H1 (cell line): ENCODE measurements at regions not wholly inside any gene's neighbourhood (a gene's known extent, or its start where the extent isn't known, plus 50 kb on each side); places are given as distances from the start of the nearest gene placed in this dataset.

ENCODE experiments used
- CTCF ChIA-PET: fragments of 300-600 bp; sonication (Branson Sonifier 250); formaldehyde crosslinking; loops from one replicate; lab custom pipeline; 2021; ENCODE audit not compliant: partially characterized antibody; lab: Charles Lee
- POLR2A ChIA-PET: fragments of 300-600 bp; sonication (Branson Sonifier 250); formaldehyde crosslinking; loops from one replicate; lab custom pipeline; 2021; ENCODE audit warnings: inconsistent platforms; ENCODE audit not compliant: partially characterized antibody; lab: Charles Lee
- DNase-seq, 2 experiments: peaks; one replicate each; pipeline versions ENCODE4 v3.0.0 to v3.0.0-alpha.2; 2010 to 2022; ENCODE audit warnings: low spot score in 2 of 2, low read depth in 1 of 2, mixed read lengths in 1 of 2
- FAIRE-seq: peaks from 2 replicates; lab custom pipeline; 2011; peaks lifted over from hg19 to GRCh38; lab: Jason Lieb, UNC
- H2AFZ ChIP-seq: 2 replicates; pipeline ENCODE4 v1.8.1; 2012; ENCODE audit warnings: low read length, inconsistent platforms
- H2AK5ac ChIP-seq: 2 replicates; pipeline ENCODE4 v1.6.1; 2013; ENCODE audit warnings: low read depth, low read length
- H2BK120ac ChIP-seq: replicated peaks from 2 replicates; pipeline ENCODE3; 2013; ENCODE audit warnings: low read depth, low read length, inconsistent platforms
- H2BK12ac ChIP-seq: 2 replicates; pipeline ENCODE4 v1.6.1; 2013; ENCODE audit warnings: low read depth, low read length
- H2BK15ac ChIP-seq: 2 replicates; pipeline ENCODE4 v1.6.1; 2013; ENCODE audit warnings: low read length
- H2BK20ac ChIP-seq: 2 replicates; pipeline ENCODE4 v1.6.1; 2013; ENCODE audit warnings: low read length
- H2BK5ac ChIP-seq: 2 replicates; pipeline ENCODE4 v1.6.1; 2013; ENCODE audit warnings: low read depth, low read length
- H3K14ac ChIP-seq: 2 replicates; pipeline ENCODE4 v1.6.1; 2013; ENCODE audit warnings: inconsistent platforms; ENCODE audit not compliant: insufficient read length
- H3K18ac ChIP-seq: 2 replicates; pipeline ENCODE4 v1.6.1; 2013; ENCODE audit warnings: low read length; ENCODE audit errors: extremely low read depth
- H3K23ac ChIP-seq: 2 replicates; pipeline ENCODE4 v1.6.1; 2013; ENCODE audit warnings: inconsistent platforms; ENCODE audit not compliant: insufficient read length
- H3K23me2 ChIP-seq: 2 replicates; pipeline ENCODE4 v1.6.1; 2013; ENCODE audit warnings: low read depth, low read length
- H3K27ac ChIP-seq: 2 replicates; pipeline ENCODE4 v1.6.1; 2011; ENCODE audit warnings: low read depth, low read length, inconsistent platforms
- H3K27me3 ChIP-seq, 4 experiments: replicated peaks in 1 of 4; 1 replicate in 1 of 4; 2 replicates in 3 of 4; pipeline versions ENCODE4 v1.6.1 to v1.8.1; 2011 to 2013; ENCODE audit warnings: low read length in 3 of 4, mild to moderate bottlenecking in 3 of 4, inconsistent platforms in 2 of 4, mixed read lengths in 2 of 4, moderate library complexity in 1 of 4; ENCODE audit not compliant: control insufficient read depth in 3 of 4, insufficient read depth in 3 of 4; ENCODE audit errors: extremely low read depth in 1 of 4
- H3K36me3 ChIP-seq, 4 experiments: 2 replicates each; pipeline versions ENCODE4 v1.6.1 to v1.8.1; 2011 to 2013; ENCODE audit warnings: mild to moderate bottlenecking in 4 of 4, low read length in 3 of 4, moderate library complexity in 2 of 4, control low read depth in 1 of 4, inconsistent platforms in 1 of 4; ENCODE audit not compliant: insufficient read depth in 4 of 4, control insufficient read depth in 2 of 4
- H3K4ac ChIP-seq: replicated peaks from 2 replicates; pipeline ENCODE3; 2013; ENCODE audit warnings: low read length, low read depth, mixed read lengths, inconsistent platforms; ENCODE audit not compliant: insufficient read length
- H3K4me1 ChIP-seq, 4 experiments: replicated peaks in 1 of 4; 1 replicate in 1 of 4; 2 replicates in 3 of 4; pipeline versions ENCODE4 v1.6.1 to v1.8.1; 2011 to 2013; ENCODE audit warnings: low read length in 3 of 4, inconsistent platforms in 2 of 4, mixed read lengths in 1 of 4; ENCODE audit not compliant: insufficient read depth in 4 of 4, control insufficient read depth in 3 of 4
- H3K4me2 ChIP-seq, 2 experiments: 2 replicates each; pipeline versions ENCODE4 v1.6.1 to v1.8.1; 2011 to 2013; ENCODE audit warnings: low read depth in 2 of 2, low read length in 2 of 2, control low read depth in 1 of 2, inconsistent platforms in 1 of 2, mild to moderate bottlenecking in 1 of 2; ENCODE audit not compliant: insufficient read depth in 1 of 2
- H3K4me3 ChIP-seq, 4 experiments: fragments of 200-600, 300-600 bp in 1 of 4; sonication (generic), shearing (Covaris generic), sonication (Bioruptor Twin) in 1 of 4; 2 replicates each; pipeline versions ENCODE4 v1.5.1 to v1.8.1; 2011 to 2016; ENCODE audit warnings: low read length in 4 of 4, low read depth in 3 of 4, control low read depth in 2 of 4, inconsistent platforms in 2 of 4, mild to moderate bottlenecking in 2 of 4, mixed read lengths in 1 of 4, moderate library complexity in 1 of 4; ENCODE audit not compliant: insufficient read depth in 2 of 4; ENCODE audit errors: extremely low read depth in 1 of 4
- H3K56ac ChIP-seq: replicated peaks from 2 replicates; pipeline ENCODE3; 2013; ENCODE audit warnings: low read depth, mild to moderate bottlenecking, mixed read lengths, low read length, inconsistent platforms; ENCODE audit not compliant: insufficient read length
- H3K79me1 ChIP-seq: 2 replicates; pipeline ENCODE4 v1.6.1; 2013; ENCODE audit warnings: low read depth, low read length, control low read depth
- H3K79me2 ChIP-seq, 2 experiments: 2 replicates each; pipeline versions ENCODE4 v1.6.1 to v1.8.1; 2012 to 2013; ENCODE audit warnings: low read length in 2 of 2, mild to moderate bottlenecking in 2 of 2, inconsistent platforms in 1 of 2; ENCODE audit not compliant: insufficient read depth in 2 of 2, control insufficient read depth in 1 of 2
- H3K9ac ChIP-seq, 4 experiments: replicated peaks in 1 of 4; 1 replicate in 1 of 4; 2 replicates in 3 of 4; pipeline versions ENCODE4 v1.6.1 to v1.8.1; 2011 to 2013; ENCODE audit warnings: low read depth in 3 of 4, low read length in 3 of 4, control low read depth in 2 of 4, mild to moderate bottlenecking in 2 of 4, moderate library complexity in 2 of 4, inconsistent platforms in 1 of 4; ENCODE audit errors: extremely low read depth in 1 of 4
- H3K9me3 ChIP-seq, 2 experiments: 2 replicates each; pipeline versions ENCODE4 v1.6.1 to v1.8.1; 2012 to 2013; ENCODE audit warnings: mild to moderate bottlenecking in 2 of 2, moderate library complexity in 2 of 2, control low read depth in 1 of 2, inconsistent platforms in 1 of 2, low read depth in 1 of 2, low read length in 1 of 2, mixed read lengths in 1 of 2; ENCODE audit not compliant: insufficient read depth in 2 of 2
- H4K20me1 ChIP-seq, 2 experiments: replicated peaks in 1 of 2; 2 replicates each; pipeline versions ENCODE3 to v1.8.1; 2011 to 2013; ENCODE audit warnings: inconsistent platforms in 2 of 2, low read length in 2 of 2, mild to moderate bottlenecking in 1 of 2; ENCODE audit not compliant: insufficient read depth in 2 of 2, control insufficient read depth in 1 of 2
- H4K5ac ChIP-seq: 2 replicates; pipeline ENCODE4 v1.6.1; 2013; ENCODE audit warnings: low read length, low read depth, mixed read lengths, inconsistent platforms; ENCODE audit not compliant: insufficient read length
- H4K8ac ChIP-seq: 2 replicates; pipeline ENCODE4 v1.8.0; 2013; ENCODE audit warnings: mild to moderate bottlenecking, moderate library complexity, low read length, inconsistent platforms; ENCODE audit not compliant: insufficient read depth; ENCODE audit errors: extremely low read depth
- H4K91ac ChIP-seq: replicated peaks from 2 replicates; pipeline ENCODE3; 2013; ENCODE audit warnings: low read length, mixed read lengths, inconsistent platforms; ENCODE audit not compliant: insufficient read length
- BRCA1 ChIP-seq: IDR thresholded peaks from 2 replicates; pipeline ENCODE4 v1.6.1; 2012; ENCODE audit warnings: low read depth, low read length, improper control_type of control experiment
- NANOG ChIP-seq: IDR thresholded peaks from 2 replicates; pipeline ENCODE4 v1.6.1; 2011; ENCODE audit warnings: low read length, low read depth, mild to moderate bottlenecking, inconsistent platforms; ENCODE audit not compliant: insufficient read depth, poor library complexity, severe bottlenecking
- WGBS, 2 experiments: shearing (Covaris generic) in 1 of 2; methylation state at CpG; one replicate each; pipeline versions ENCODE4 v1.1.6 to v1.1.7; 2013 to 2015; ENCODE audit warnings: low lambda C conversion rate in 2 of 2, mixed read lengths in 2 of 2, inconsistent platforms in 1 of 2, low coverage in 1 of 2, missing lambda C conversion rate in 1 of 2; ENCODE audit not compliant: insufficient replicate concordance in 2 of 2, insufficient coverage in 1 of 2, insufficient read length in 1 of 2; ENCODE audit errors: extremely low coverage in 1 of 2, missing lambda C conversion rate in 1 of 2; 5-methylcytosine and 5-hydroxymethylcytosine counted together

DNA sequence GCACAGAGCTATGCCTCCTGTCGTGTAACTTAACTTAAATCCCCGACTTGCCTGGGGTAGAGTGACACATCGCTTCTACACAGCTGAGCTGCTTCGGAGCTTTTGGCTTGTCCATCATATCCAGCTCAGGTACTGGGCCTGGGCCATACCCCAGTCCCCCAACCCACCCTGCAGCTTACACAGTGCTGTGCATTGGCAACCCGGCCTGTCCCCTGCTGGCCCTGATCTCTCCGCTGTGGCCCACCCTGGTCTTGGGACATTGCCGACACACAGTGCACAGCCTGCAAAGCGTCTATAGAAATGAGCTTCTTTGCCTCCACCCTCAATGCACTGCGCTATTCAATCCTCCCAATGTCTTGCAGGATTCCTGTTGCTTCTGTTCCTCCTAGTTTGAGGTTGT lies 342.8 kb upstream of the RAB6C start:
- H2BK120ac ChIP-seq = no peak overlapping the region
- H3K27ac ChIP-seq = no peak overlapping the region
- no peak overlapping the region for H2BK15ac ChIP-seq
- peaks cover 0 to 5% (median 3%) of the 10 kb centered on the region in 4 experiments; a peak in 3 of 7 replicates for H3K4me1 ChIP-seq
- TF ChIP-seq NANOG (no peak), BRCA1 (no peak)
- no peak overlapping the region for H2AFZ ChIP-seq
- ChIA-PET POLR2A (no interaction called here), CTCF (interaction anchor here (0.5 to 1.2 kb wide), 3 partner anchors 9 to 369 kb away, joined by 3 to 4 read pairs (median 4); no protein-coding TSS in a partner anchor)
- H3K4ac ChIP-seq = no peak overlapping the region
- no peaks in the 10 kb centered on the region for H3K79me2 ChIP-seq
- H4K91ac ChIP-seq = no peak overlapping the region
- no peaks in the 10 kb centered on the region for H4K20me1 ChIP-seq
- H4K5ac ChIP-seq = no peak overlapping the region
- no peak overlapping the region for H3K9ac ChIP-seq
- H3K4me2 ChIP-seq = no peak overlapping the region
- H3K23ac ChIP-seq = no peak overlapping the region
- no peaks in the 10 kb centered on the region for H3K79me1 ChIP-seq
- H3K9me3 ChIP-seq = no peaks in the 10 kb centered on the region
- FAIRE-seq = no peak
- no peaks in the 10 kb centered on the region for H3K36me3 ChIP-seq
- H3K23me2 ChIP-seq = no peaks in the 10 kb centered on the region
- H3K18ac ChIP-seq = no peak overlapping the region
- no peak for DNase-seq
- no peak overlapping the region for H3K56ac ChIP-seq
- H2AK5ac ChIP-seq = no peak overlapping the region
- WGBS, 2 experiments = 99% methylated on average over 9 of the region's 9 CpGs; no CpG with 5 or more reads in 1 of the 2 experiments
- H2BK5ac ChIP-seq = no peak overlapping the region
- no peak overlapping the region for H3K14ac ChIP-seq
- H3K4me3 ChIP-seq = no peak overlapping the region
- no peak overlapping the region for H2BK20ac ChIP-seq
- H4K8ac ChIP-seq = no peak overlapping the region
- H2BK12ac ChIP-seq = no peak overlapping the region
- H3K27me3 ChIP-seq = no peaks in the 10 kb centered on the region
